GM12892 (cell line): ENCODE measurements at regions not wholly inside any gene's neighbourhood (a gene's known extent, or its start where the extent isn't known, plus 50 kb on each side); places are given as distances from the start of the nearest gene placed in this dataset.

Source experiments
- DNase-seq: peaks from one replicate; pipeline ENCODE4 v3.0.0; 2011; ENCODE audit not compliant: insufficient read length
- FAIRE-seq: peaks from 2 replicates; lab custom pipeline; 2011; peaks lifted over from hg19 to GRCh38; lab: Jason Lieb, UNC
- POLR2A ChIP-seq: IDR thresholded peaks from 2 replicates; pipeline ENCODE4 v1.6.1; 2011; ENCODE audit warnings: low read depth, low read length, control low read depth
- POLR2AphosphoS5 ChIP-seq: IDR thresholded peaks from 2 replicates; pipeline ENCODE4 v1.6.1; 2011; ENCODE audit warnings: low read depth, low read length, control low read depth
- TAF1 ChIP-seq: IDR thresholded peaks from 2 replicates; pipeline ENCODE4 v1.6.1; 2011; ENCODE audit warnings: low read depth, mild to moderate bottlenecking, control low read depth, low read length, borderline replicate concordance

DNA sequence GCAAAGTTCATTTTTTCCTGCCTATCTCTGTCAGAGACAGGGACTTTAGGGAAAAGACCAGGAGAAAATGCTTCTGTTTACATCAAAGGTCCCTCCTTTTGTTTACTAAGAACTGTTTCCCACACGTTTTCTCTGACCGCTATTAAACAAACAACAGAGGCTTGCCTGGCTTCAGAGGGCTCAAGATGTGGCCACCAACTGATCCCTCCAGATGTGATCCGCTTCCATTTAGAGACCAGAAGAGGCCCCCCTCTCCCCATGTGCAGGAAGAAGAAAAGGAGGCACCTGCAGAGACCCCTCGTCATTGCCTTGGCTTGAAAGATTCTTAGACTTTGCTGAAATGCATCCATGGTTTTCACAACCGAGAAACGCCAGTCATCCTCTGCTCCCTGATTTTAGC is 217.9 kb upstream of the PWP1 start:
- TF ChIP-seq POLR2AphosphoS5 (no peak), TAF1 (no peak), POLR2A (no peak)
- no peak for DNase-seq
- FAIRE-seq = no peak

DNA sequence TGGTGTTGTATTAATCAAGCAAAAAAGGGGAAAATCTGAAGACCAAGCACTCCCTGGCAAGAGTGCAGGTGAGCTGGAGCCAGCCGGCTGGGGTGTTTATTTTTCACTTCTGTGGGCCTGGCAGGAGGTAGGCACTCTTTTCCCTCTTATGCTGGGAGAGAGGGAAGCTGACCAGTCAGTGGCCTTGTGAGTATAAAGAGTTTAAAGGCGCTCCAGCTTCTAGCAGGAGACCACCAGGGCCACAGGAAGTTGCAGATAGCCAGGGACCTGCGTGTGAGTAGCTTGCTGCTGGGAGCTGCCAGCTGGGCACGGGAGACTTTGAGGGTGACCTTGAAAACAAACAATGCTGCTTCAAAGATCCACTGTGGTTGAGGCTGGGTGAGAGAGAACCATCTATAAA is 217.4 kb upstream of the PWP1 start:
- TF ChIP-seq POLR2AphosphoS5 (no peak), POLR2A (no peak)
- FAIRE-seq (no peak), DNase-seq (no peak)

DNA sequence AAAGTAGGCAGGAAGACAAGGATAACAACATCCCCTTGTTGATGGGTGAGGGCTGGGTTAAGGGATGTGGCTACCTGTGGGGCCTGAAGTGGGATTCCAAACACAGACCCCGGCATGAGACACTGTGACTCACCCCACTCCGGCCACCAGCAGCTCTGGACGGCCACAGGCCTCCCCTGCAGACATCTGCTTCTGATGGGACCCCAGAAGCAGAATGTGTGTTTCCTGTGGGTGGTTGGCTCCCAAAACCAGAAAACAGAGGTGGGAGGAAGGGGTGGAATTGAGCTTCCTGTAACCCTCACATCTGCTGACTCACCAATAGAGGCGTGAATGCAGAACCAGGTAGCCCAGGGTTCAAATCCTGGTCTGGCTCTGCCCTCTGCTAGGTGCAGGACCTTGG is 216.6 kb upstream of the PWP1 start:
- FAIRE-seq = no peak
- TF ChIP-seq TAF1 = no peak
- no peak for TF ChIP-seq POLR2AphosphoS5
- no peak for TF ChIP-seq POLR2A
- DNase-seq = no peak

DNA sequence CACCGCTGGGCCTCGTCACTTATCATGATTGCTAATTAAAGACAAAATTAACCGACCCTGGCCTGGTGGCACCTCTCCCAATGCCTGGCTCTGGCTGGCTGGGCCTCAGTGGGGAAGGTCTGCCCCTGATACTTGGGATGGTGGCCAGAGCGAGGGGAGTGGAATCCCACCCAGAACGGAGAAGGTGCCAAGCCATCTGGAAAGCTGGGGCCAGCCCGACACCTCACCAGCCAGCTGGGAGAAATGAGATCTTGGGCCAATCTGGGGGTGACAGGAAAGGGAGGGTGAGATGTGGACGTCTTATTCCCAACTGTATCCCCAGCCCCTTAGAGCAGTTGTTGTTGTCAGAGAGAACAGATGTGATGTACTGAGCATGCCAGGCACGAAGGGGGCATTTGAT is 215.0 kb upstream of the PWP1 start:
- no peak for TF ChIP-seq POLR2AphosphoS5
- TF ChIP-seq TAF1 = no peak
- no peak for TF ChIP-seq POLR2A
- DNase-seq = no peak
- no peak for FAIRE-seq

DNA sequence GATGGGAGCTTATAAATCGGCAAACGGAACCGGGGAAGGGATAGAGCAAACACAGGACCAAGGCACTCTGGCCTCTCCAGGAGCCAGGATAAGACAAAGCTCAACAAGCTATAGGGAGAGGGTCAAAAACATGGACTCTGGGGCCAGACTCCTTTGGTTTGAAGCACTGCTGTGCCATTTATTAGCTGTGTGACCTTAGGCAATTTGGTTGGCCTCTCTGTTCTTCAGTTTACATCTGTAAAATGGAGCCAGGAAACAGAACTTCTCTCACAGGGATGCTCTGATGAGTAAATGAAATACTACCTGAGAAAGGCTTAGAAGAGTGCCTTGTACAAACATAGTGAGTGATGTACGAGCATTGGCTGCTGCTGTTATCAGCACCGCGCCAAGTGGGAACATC is 213.3 kb upstream of the PWP1 start:
- FAIRE-seq (no peak), DNase-seq (no peak)
- no peak for TF ChIP-seq POLR2AphosphoS5
- TF ChIP-seq POLR2A = no peak
- TF ChIP-seq TAF1 = no peak

DNA sequence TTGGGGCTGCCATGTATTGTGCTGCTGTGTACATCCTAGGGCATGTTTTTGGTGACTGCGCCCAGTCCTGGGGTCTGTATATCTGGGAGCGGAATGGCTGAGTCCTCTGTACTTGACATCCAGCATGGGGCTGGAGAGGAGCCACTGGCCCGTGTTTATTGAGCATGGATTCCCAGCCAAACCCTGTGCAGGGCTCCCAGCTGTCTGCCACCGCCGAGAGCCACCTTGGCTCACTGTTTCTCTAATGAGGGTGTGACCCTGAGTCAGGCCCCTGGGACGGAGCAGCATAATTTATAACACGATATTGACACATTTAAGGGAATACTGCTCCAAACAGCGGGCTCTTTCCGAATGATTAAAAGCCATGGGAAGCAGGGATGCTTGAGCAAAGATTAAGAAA is 211.5 kb upstream of the PWP1 start:
- no peak for TF ChIP-seq POLR2A
- TF ChIP-seq TAF1 = no peak
- TF ChIP-seq POLR2AphosphoS5 = no peak
- DNase-seq (no peak), FAIRE-seq (no peak)

DNA sequence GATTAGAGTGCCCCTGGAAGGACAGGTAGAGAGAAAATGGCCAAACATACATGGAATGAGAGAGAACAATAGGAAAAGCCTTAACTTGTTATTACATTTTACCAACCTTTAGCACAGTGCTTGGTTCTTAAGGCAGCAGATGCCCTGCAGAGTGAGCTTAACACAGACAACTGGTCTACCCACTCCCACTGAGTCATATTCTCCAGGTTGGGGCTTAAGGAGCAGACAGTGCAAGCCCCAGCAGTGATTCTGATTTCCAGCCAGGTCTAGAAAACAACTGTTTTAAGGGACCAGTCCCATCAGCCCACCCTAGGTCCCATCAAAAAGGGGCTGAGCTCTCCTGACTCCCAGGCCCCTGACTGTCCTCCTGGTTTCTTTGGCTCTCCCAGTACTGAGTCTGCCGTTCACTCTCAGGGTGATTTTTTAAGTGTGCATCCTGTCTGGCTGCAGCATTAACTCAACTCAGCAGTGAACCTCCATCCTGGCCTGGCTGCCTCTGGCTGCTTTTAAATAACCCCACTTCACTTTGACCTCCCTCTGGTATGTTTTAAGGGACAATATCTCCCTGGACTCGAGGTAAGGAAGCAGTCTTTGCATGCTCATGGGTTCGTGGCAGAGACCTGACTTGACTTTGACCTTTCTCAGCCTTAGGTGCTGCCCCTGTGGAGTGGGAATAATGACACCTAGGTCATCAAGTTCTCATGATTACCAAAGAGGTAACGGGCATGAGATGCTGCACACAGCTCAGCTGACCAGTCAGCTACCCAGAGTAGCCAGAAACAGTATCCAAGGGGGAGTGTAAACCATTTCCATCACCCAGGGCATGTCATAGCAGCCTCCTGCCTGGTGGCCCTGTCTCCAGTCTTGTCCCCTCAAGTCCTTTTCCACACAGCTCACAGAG is 210.7 kb upstream of the PWP1 start:
- TF ChIP-seq POLR2AphosphoS5 (no peak), POLR2A (no peak), TAF1 (no peak)
- no peak for DNase-seq
- no peak for FAIRE-seq

DNA sequence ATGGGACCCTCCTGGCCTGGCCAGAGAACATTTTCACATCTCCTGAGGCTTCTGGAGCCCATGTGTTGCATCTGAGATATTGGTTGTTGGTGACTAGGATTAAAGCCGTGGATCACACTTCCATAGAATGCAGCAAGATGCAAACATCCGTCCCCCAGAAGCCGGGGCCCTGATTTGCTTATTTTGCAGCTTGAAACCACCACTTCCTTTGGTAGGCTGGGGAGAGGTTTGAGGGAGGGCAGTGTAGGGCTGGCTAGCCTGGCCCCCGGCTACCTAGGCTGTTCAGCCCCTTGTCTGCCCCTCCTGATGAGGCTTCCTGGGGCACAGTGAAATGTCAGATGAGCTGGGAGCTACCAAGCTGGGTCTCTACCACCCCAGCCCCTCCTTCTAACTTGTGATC is 209.7 kb upstream of the PWP1 start:
- TF ChIP-seq POLR2A (no peak), POLR2AphosphoS5 (no peak), TAF1 (no peak)
- FAIRE-seq = peak; percentile 64
- DNase-seq = no peak

DNA sequence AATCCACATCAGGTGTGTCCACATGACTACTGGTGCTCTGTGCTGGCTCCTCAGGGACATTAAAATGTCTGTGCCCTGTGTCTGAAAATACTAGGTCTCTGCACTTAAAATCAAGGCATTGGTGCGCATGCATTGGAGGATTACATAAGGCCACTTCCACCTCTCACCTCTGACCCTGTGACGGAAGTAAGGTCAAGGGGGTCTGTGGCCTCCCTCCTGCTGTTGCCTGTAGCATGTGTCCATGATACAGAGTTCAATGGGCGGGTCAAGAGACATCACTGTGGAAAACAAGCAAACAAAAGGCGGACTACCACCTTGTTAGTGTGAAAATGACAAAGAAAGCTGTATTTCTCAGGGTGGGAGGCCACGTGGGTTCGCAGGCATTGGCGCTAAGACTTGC is 208.6 kb upstream of the PWP1 start:
- FAIRE-seq (no peak), DNase-seq (no peak)
- TF ChIP-seq POLR2AphosphoS5 = no peak
- TF ChIP-seq TAF1 = no peak
- TF ChIP-seq POLR2A = no peak

DNA sequence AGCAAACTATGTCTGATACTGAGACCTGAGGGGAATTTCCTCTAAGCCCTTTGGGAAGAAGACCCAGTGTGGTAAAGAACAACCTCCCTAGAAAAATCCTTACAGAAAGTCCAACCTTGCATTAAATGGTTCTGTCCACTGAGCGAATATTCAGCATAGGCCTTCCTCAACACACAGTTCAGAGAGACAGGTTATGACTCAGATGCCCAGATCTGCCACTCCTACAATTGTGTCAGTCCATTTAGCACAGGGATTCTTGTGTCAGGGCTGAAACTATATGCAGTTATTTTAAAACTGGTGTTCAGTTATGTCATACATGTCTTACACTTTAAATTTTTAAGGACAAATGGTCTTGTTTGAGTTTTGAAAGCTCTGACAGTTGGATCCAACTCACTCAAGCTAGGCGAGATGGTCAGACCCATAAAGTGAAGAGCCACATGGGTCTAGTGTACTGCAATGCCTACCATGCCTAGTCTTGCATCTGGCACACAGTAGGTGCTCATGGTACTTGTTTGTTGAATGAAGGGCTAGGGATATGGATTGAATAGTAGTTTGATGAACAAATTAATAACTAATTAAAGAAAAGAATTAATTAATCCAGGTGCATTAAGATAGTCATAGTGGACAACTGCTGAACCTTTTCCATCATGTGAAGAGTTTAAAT is 207.5 kb upstream of the PWP1 start:
- DNase-seq (no peak), FAIRE-seq (no peak)
- TF ChIP-seq POLR2A (no peak), POLR2AphosphoS5 (no peak), TAF1 (no peak)

DNA sequence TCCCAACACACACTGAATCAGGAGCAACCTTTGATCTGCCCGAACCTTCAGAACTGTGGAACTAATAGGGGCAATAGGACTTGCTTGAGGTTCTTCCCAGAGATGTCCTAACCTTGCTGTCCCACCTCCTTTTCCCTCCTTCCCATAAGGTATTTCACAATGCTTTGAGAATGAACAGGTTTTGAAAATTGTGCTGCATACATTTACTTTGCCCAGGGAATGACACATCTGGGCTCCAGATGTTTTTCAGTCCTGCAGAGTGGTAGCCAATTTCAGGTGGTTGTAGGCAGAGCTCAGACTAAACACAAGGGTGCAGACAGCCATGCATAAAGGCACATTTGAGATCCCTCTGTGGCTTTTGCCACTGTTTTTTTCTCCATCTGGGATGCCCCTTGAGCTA is 206.7 kb upstream of the PWP1 start:
- DNase-seq (no peak), FAIRE-seq (no peak)
- no peak for TF ChIP-seq POLR2A
- no peak for TF ChIP-seq TAF1
- TF ChIP-seq POLR2AphosphoS5 = no peak

DNA sequence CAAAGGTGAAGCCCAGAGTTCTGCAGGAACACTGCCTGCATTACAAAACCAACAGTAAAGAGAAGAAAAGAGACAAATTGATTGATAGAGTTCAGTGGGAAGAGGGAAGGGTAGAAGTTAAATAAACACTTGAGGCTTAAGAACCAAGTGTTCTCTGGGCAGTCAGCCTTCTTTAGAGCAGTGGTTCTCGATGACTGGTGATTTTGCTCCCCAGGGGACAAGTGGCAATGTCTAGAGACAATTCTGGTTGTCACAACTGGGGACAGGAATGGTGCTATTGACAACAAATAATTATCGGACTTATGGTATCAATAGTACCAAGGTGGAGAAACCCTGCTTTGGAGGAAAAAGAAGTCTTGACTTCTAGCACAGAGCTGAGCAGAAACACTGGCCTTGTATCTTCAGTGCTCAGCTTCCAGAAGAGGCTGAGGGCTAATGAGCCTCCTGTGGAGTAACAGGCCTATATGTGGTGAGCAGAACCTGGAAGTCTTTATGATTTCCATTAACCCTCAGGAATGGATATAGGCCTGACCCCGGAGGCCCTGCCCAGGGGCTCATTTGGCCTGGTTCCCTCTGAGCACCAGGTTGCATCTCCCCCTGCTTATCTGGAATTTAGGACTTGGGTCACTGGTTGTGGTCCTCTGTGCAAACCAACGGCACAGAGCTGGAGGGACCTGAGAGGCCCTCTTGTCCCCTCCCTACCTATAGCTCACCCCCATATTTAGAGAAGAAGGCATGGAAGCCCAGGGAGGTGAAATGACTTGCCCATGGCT is 204.6 kb upstream of the PWP1 start:
- TF ChIP-seq POLR2AphosphoS5 = no peak
- TF ChIP-seq TAF1 = no peak
- TF ChIP-seq POLR2A = no peak
- DNase-seq (no peak), FAIRE-seq (no peak)
